ENCODE measurements at regions not wholly inside any gene's neighbourhood (a gene's known extent, or its start where the extent isn't known, plus 50 kb on each side); places are given as distances from the start of the nearest gene placed in this dataset.

GRCh38 chr6:114600381-114600780 is 257.6 kb upstream of the HS3ST5 start:
- DNase-seq: no peak

GRCh38 chr6:114595591-114595990 is 252.8 kb upstream of the HS3ST5 start:
- DNase-seq: no peak

- no peak for DNase-seq
These were observed 252.4 kb upstream of the HS3ST5 start for GRCh38 chr6:114595186-114595585.

GRCh38 chr6:114592506-114592905 is 249.7 kb upstream of the HS3ST5 start:
- no peak for DNase-seq

- no peak for DNase-seq
These were observed 245.9 kb upstream of the HS3ST5 start for GRCh38 chr6:114588726-114589125.

GRCh38 chr6:114586298-114586697 is 243.5 kb upstream of the HS3ST5 start:
- no peak for DNase-seq

GRCh38 chr6:114581293-114581692 is 238.5 kb upstream of the HS3ST5 start:
- no peak for DNase-seq

- no peak for DNase-seq
These were observed 238.1 kb upstream of the HS3ST5 start for GRCh38 chr6:114580882-114581281.

- DNase-seq: no peak
These were observed 236.7 kb upstream of the HS3ST5 start for GRCh38 chr6:114579486-114579885.

GRCh38 chr6:114577109-114577508 is 234.3 kb upstream of the HS3ST5 start:
- no peak for DNase-seq

- DNase-seq: no peak
These were observed 233.5 kb upstream of the HS3ST5 start for GRCh38 chr6:114576330-114576729.

- DNase-seq: peak; percentile 20
These were observed 226.8 kb upstream of the HS3ST5 start for GRCh38 chr6:114569669-114570068.

- peak; percentile 3 for DNase-seq
These were observed 221.6 kb upstream of the HS3ST5 start for GRCh38 chr6:114564302-114564933.

GRCh38 chr6:114559419-114559818 is 216.6 kb upstream of the HS3ST5 start:
- no peak for DNase-seq

GRCh38 chr6:114558153-114558552 is 215.3 kb upstream of the HS3ST5 start:
- no peak for DNase-seq

GRCh38 chr6:114556846-114557488 is 214.1 kb upstream of the HS3ST5 start:
- DNase-seq: no peak

GRCh38 chr6:114550316-114550715 is 207.5 kb upstream of the HS3ST5 start:
- no peak for DNase-seq

GRCh38 chr6:114543696-114544095 is 200.9 kb upstream of the HS3ST5 start:
- DNase-seq: no peak

GRCh38 chr6:114541794-114542193 is 199.0 kb upstream of the HS3ST5 start:
- DNase-seq: no peak

- no peak for DNase-seq
These were observed 195.2 kb upstream of the HS3ST5 start for GRCh38 chr6:114537977-114538376.

GRCh38 chr6:114534813-114535212 is 192.0 kb upstream of the HS3ST5 start:
- DNase-seq: no peak

GRCh38 chr6:114524081-114524480 is 181.3 kb upstream of the HS3ST5 start:
- no peak for DNase-seq

- no peak for DNase-seq
These were observed 180.7 kb upstream of the HS3ST5 start for GRCh38 chr6:114523508-114523907.

- no peak for DNase-seq
These were observed 179.1 kb upstream of the HS3ST5 start for GRCh38 chr6:114521926-114522325.

GRCh38 chr6:114520976-114521375 is 178.2 kb upstream of the HS3ST5 start:
- no peak for DNase-seq

Data from DMS53 (cell line).